ENCODE measurements at regions not wholly inside any gene's neighbourhood (a gene's known extent, or its start where the extent isn't known, plus 50 kb on each side); places are given as distances from the start of the nearest gene placed in this dataset.

DNA sequence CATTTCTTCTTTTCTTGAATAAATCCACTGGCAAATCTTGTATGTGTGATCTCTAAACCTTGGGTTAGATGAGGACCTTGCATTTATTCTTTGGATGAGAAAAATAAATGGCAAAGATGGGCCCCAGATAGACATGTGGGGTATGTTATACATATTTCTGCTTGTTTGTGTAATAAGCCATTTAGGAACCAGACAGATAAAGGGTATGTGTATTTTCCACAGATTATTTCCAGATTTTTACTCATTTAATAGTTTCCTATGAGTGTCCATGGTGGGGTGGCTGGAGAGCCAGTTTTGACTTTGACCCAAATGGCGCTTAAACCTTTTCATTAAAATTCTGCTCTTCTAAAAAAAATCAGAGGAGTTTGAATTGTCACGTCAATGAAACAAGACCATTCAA, 102.8 kb downstream of the MYCN start:
- no peak for DNase-seq (ENCODE audit: low read depth, low spot score)

DNA sequence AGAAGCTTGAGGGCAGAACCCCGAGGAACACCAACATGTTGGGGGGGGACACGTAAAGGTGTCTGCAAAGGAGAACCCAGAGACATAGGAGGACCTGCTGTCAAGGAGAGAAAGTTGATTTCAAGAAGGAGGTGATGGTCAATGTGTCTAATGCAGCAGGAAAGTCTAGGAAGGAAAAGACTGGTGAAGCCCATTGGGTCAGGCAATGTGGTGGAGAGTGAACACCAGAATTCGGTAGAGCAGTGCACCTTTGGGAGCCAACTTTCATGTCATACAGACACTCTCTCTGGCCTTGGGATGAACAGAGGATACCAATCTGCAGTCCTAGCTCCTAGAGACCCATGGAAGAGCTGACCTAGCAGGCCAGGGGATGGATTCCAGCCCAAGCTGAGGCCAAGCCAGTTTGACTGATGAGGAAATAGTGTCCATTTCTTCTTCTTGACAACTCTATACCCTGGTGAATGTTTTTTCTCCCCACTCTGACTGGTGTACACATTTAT, 101.9 kb downstream of the MYCN start:
- DNase-seq (ENCODE audit: low read depth, low spot score): no peak

DNA sequence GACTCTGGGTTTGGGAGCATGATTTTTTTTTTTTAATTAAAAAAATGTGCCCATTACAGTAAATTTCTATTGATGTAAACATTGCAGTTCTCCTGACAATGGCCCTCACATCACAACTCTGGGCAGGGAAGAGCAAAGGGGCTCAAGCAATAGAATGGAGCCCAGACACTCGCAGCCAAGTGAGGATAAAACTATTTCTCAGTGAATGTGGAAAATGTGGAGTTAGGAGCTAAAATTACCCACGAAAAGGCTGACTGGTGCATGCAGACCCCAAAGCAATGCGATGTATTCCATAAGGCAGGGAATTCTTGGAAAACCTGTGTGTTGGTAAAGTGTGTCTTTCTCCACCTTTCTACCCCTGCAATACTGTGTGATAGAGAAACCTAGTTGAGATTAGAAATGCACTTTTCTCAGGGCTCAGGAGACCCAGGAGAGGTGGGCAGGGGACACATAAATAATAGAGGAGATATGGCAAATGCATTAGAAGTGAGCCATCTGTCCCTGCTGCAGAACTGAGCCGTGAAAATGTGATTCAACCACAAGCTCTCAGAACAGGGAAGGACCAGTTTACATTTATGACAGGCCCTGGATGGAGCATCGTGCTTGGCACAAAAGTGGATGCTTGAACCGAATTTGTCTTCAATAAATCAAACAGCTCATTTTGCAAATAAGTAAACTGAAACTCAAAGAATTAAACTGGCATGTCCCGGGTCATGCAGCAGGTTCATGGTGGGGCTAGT, 100.1 kb downstream of the MYCN start:
- DNase-seq (ENCODE audit: low read depth, low spot score): no peak

DNA sequence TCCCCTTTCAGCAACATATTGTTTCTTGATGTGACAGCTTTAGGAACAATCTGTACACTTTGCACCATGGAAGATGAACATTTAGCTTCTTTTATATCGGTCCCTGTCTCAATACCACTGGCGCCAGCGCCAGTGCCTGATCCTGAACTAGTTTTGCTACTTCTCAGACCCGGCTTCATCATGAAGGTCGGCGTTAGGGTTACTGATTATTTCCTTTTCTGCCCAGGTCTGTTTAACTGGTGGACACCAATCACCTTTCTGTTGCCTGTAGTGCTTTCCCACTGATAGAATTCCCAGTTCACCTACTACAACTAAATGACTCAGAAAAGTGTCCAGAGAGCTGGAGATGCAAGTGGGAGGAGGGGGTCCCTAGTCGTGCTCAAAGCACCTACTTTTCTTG, 99.5 kb downstream of the MYCN start:
- no peak for DNase-seq (ENCODE audit: low read depth, low spot score)

DNA sequence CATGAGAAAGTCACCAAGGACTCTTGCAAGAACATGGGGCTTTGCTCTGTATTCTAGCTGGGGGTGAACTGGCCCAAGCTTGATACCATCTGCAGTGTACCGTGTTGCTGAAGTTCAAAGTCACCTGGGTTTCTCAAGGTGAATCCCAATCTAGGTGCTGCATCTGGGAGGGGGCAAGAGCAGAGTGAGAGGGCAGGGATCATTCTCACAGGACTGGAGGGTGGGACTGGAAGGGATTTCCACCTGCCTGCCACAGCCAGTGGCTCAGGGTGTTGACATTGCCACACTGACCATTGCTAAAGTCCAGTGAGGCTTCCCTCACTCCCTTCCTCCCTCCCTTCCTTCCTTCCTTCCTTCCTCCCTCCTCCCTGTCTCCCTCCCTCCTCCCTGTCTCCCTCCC, 98.7 kb downstream of the MYCN start:
- no peak for DNase-seq (ENCODE audit: low read depth, low spot score)

DNA sequence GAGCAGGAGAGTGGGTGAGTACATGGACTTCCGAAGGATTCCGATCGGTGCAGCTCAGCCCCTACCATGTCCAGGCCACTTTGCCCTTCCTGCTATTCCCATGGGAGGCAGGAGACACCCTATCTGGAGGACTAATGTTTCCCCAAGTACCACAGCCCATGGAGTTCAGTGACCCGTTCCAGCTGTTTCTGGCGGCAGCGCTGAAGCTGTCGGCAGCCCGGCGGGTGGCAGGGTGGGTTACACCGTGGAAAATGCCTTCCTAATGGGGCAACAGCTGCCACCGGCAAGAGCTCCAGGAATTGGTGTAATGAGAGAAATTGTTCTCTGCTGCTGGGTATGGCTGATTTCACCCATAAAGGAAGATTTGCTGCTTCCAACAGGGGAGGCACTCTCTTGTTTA, 98.3 kb downstream of the MYCN start:
- no peak for DNase-seq (ENCODE audit: low read depth, low spot score)

DNA sequence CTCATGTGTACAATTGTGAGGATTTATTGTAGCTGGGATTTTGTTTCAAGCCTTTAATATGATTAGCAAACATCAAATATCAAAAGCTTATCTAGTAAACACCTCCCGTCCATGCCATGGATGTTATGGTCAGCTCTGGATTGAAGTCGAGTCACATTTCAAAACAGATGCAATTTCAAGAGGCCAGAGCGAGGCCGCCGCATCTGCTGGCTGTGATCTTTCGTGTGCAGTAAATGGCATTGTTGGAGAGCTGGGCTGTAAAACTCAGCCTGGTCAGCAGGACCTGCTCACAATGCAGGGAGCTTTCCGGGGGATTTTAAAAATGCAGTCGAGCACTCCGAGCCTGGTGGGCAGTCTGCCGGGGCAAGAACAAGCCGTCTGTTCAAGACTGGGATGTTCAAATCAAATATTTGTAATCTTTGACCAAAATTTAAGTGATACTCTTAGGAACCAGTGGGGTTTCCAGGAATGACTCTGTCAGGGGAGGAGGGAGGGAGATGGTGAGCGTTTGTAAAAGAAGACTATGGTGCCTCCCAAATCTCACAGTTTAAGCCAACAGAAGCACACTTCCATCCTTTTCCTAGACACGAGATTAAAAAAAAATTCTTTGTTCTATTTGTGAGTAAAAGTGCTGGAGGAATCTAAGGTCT, 97.6 kb downstream of the MYCN start:
- no peak for DNase-seq (ENCODE audit: low read depth, low spot score)

DNA sequence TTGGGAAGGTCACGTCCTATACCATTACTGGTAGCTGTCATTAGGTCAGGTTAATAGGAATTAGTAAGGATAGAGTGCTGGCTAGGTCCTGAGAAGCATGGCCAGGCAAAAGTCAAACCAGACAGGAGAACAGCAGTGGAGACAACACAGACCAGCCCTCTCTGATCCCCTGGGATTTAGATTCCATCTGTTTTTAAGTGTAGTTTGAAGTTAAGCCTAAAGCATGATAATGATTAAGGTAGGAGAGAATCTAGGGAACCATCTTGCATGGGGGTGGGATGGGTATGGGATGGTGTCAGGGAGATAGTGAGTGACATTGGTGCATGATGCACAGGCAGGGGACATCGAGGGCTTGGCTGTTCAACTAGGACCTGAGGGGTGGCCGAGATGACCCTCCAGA, 96.6 kb downstream of the MYCN start:
- DNase-seq (ENCODE audit: low read depth, low spot score): no peak

DNA sequence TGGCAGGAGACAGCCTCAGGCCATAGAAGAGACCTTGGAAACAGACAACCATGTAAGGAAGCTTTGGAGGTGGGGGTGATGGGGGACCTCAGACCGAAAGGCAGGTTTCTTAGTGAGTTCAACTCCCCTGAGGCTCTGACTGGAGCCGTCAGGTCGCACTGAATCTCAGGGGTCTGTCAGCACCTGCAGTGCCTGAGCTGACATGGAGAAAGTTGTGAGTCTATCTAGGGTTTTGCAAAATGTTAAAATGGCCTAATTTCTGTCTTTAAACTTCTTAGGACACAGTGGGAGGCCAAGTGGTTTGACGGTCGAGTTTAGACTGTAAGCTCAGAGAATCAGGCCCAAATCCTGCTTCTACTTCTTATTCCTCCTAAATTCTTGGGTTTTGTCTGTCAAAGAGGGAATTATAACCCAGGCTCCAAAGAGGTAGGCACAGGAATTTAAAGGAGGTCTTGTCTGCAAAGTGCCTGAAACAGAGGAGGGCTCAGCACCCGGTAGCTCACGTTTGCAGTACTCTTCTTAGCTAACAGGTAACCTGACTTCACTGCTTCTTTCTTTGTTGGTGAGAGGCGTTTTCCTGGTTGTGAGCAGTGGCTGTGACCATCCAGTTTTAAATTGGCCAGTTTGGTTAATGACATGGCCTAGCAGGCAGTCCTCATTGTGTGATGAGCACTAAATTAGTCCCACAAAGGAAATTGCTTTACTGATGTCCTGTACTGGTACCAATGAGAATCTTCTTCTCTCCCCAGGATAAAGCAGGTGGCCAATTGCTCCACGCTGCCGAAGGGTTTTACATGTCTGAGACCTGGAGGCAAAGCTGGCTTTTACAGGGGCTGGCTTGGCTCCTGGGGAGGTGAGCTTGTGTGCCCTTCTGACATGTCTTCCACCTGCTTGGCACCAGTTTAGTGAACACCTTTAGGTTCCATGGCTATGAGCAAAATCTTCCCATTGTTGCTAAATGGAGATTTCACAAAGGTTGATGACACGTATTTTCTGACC, 95.7 kb downstream of the MYCN start:
- DNase-seq (ENCODE audit: low read depth, low spot score): no peak

DNA sequence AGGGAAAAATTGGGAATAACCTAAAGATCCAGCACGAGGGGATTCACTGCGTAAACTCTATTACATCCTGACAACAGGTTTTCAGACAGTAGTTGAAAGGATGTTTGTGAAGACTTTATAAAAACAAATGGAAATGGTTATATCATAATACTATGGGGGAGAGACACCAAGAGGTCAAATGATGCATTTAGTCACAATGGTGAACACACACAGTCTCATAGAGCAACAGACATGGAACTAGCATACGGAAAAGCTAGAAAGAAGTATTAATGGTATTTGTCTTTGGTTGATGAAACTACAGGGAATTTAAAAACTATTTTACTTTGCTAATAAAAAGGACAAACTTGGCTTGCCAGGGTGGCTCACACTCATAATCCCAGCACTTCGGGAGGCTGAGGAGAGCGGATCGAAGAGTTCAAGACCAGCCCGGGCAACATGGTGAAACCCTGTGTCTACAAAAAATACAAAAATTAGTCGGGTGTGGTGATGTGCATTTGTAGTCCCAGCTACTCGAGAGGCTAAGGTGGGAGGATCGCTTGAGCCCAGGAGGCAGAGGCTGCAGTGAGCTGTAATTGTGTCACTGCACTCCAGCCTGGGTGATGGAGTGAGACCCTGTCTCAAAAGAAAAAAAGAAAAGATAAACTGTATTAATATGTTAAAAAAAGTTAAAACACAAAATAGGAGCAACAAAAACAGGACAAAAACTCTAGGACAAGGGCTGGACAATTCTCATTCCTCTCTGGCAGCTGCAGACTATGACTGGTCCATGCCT, 94.8 kb downstream of the MYCN start:
- no peak for DNase-seq (ENCODE audit: low read depth, low spot score)

DNA sequence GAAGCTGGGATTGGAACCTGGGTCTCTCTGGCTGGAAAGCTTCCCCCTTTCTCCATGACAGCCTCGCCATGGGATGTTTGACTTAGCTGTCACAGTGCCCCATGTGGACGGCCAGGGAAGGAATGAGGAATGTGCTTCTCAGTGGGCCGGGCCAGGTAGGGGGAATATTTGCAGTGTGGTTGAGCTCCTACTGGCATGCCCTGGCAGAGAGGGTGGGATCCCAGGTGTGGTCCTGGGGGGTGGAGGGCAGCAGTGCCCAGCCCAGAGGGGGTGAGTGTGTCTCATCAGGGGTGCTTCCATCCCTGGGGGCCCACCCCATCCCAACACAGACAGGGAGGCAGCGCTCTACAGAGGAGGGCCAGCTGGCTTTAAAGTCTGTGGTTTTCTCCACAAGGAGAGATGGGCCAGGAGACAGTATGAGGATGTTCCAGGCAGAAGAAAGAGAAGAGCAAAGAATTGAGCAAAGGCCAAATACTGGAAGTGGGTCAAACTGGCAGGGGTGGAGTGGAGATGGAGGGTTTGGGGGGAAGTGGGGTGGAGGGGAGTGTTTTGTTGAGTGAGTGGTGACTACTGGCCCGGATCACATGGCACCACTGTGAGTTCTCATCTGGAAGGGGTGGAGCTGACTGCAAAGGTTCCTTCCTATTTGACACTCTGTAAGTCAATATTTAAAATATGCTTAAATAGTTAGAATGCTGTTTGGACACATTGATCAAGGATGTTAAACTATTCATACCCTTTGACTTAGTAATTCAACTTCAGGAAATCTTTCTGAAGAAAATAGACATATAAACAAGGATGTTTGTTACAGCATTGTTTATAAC, 94.0 kb downstream of the MYCN start:
- no peak for DNase-seq (ENCODE audit: low read depth, low spot score)

DNA sequence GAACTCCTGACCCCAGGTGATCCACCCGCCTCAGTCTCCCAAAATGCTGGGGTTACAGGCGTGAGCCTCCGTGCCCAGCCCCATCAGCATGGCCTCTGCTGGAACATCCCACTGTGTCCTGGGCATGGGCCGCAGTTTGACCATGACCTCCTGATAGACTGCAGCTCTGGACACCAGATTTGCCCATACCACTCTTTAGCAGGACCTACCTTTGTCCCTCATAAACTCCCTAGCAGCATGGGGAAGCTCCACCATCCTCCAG, 92.6 kb downstream of the MYCN start:
- DNase-seq (ENCODE audit: low read depth, low spot score): no peak

DNA sequence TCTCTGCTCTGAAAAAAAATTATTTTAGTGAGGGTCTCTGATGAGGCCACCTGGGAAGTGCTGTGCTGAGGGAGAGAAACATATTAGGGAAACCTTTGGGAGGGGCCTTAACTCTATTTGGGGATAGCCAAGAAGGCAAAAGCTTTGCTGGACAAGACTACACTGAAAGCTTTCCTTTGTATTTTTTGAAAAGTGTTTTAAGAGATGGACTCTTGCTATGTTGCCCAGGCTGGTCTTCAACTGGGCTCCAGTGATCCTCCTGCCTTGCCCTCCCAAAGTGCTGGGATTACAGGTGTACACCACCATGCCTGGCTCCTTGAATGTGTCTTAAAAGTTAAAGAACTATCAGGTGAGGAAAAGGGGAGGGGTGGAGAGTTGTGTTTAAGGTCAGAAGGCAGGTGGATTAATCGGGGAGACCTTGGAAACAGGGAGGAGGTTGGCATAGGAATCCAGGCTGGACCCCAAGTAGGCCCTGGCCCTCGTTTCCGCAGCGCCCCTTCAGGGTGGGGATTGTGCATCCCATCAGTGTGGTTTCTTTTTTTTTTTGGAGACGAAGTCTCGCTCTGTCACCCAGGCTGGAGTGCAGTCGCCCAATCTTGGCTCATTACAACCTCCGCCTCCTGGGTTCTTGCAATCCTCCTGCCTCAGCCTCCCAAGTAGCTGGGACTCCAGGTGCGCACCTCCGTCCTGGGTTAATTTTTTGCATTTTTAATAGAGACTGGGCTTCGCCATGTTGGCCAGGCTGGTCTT, 92.1 kb downstream of the MYCN start:
- no peak for DNase-seq (ENCODE audit: low read depth, low spot score)

DNA sequence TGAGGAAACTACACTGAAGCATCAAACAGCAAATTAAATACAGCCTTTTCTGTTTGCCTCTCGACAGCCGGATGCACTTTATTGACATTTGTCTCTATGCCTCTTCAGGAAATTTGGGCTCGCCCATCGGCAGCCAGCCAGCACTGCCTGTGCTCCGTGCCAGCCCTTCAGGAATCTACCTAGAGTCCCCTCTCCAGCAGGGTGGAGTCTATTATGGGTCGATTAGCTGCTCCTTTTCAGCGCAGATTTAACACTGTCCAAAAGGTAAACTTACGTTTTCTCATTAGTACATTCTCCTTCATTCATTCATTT, 91.5 kb downstream of the MYCN start:
- no peak for DNase-seq (ENCODE audit: low read depth, low spot score)

DNA sequence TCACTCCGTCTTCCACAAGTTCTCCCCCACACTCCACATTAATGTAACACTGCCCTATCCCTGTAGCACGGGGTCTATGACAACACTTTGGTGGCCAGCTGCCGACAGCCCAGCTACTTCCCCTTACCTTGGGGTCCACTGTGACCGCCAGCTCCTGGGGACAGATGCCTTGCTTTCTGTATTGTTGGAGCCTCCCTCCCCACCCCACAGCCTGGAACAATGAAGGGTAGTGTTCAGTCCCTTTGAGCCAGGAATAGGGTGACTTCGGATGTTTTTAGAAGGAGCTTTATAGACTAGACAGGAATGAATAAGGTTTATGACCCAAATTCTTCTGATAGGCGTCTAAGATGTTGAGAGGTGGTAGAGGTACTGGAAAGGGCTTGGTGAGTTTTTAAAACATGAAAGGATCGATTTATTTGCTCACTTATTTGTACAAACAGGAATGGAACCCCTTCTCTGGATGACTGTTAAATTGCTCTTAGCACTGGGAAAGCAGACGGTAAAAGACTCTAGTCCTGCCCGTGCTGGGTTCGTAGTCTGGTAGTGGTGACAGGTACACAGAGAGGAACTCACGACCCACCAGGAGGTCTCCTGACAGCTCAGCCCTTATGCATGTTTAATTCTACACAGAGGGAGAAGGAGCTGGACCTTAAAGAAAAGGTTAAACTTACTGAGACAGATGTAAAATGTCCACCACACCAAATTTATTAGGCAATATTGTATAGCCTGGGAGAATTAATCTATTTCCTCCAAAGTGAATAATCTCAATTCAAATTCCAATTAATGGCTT, 90.9 kb downstream of the MYCN start:
- no peak for DNase-seq (ENCODE audit: low read depth, low spot score)

DNA sequence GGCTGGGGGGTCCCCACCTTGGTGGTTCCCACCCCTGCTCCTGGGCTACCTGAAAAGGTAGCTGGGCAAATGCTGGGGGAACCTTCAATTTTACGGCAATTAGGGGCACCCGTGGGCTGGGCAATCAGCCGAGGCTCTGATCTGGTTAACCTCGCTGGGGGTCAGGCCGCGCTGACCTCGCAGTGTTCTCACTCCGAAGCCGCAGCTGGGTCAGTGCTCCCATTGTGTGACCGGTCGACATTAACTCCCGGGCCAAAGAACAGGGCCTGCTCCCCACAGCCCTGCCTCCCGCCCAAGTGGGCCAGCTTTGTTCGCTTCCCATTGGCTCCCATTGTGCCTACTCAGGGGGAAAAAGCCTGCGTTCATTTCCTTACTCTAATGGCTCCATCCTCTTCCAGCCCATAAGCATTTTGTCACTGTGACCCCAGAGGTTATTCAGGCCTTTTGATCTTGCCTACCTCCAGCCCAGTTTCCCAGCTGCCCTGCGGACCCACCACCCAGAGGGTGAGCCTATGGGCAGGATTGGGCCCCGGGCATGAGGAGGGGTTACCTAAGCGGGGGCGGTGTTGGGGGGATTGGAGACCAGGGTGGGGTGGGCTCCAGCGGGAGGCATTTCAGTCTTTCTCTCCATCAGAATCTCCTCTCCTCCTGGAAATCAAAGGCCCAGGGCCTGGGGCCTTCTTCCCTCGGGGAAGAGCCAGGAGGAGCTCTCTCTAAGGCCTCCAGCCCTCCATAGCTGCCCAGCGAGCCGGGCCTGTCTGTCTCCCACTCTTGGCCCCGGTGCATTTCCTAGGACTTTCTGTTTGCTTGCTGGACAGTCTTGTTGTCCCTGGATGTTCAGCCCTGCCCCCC, 90.1 kb downstream of the MYCN start:
- no peak for DNase-seq (ENCODE audit: low read depth, low spot score)

DNA sequence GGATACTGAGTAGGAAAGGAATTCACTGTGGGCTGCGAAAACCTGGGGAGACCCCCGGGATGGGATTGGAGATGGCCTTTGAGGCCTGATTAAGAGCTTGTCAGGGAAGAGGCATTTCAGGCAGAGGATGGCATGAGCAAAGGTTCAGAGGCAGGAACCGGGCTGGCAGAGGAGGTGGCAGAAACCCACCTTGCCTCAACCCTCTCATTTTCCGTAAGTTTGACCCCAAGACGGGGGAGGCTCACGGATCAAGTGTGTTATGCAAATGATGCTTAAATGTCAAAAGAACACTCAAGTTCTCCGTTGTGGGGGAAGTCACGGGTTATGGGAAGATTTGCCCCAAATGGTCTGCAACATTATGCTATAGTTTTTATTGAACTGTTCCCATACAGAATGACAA, 88.3 kb downstream of the MYCN start:
- no peak for DNase-seq (ENCODE audit: low read depth, low spot score)

DNA sequence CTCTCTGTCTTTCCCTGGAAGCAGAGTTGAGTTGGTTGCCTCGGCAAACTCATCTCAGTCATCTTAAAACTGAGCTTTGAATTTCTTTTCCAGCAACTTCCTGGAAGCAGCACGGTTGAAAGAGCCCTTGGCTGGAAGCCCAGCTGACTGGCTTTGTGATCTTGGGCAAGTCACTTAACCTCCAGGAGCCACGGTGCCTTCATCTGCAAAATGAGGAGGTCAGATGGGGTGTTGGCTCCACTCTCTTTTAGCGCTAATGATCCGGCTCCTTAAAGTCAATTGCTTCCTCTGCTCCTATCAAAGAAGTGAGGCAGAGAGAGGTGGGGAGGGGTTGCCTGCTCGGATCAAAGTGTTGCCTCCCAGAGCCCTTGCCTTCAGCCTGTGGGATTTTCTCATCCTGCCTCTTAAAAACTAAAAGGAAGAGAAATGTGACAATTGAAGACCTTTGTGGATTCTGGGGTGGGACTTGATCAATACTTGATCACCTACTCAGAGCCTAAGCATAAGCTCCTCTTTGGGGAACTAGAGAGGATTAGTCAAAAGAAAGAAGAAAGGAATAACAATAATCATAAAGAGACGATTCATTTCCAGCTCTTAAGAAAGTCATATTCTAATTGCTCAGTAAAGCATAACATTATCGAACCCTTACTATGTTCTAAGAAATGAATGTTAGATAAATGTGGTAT, 86.6 kb downstream of the MYCN start:
- DNase-seq (ENCODE audit: low read depth, low spot score): no peak

Measured in activated CD4-positive, CD25-positive, alpha-beta regulatory T cell treated with anti-CD3 and anti-CD28 coated beads, Interleukin-2, amount 50 U/mL, for 16 hours (primary cell).